GM18867 (cell line): ENCODE measurements at regions not wholly inside any gene's neighbourhood (a gene's known extent, or its start where the extent isn't known, plus 50 kb on each side); places are given as distances from the start of the nearest gene placed in this dataset.

Source experiments
- ATAC-seq: cut with Tn5 transposase; IDR thresholded peaks from one replicate; pipeline ENCODE4 v1.9.1; 2021; ENCODE audit warnings: mild to moderate bottlenecking, moderate library complexity; ENCODE audit not compliant: unreplicated experiment

DNA sequence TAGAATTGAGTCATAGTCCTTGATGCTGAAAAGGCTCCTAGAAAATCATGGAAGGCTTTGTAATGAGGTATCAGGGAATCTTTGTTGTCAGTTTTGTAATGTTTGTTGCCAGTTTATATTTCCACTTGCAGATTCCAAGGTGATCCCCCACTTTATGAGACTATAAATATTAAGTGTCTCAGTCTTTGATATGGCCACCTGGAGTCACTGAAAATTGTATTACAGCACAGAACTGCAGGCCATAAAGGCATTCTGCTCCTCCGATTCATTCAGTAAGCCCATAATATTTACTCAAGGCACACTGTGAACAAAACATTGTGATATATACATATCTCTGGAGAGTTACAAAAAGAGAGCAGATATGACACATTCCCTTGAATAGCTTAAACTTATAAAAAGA lies 457.8 kb upstream of the ZNF385D start:
- ATAC-seq: no peak

DNA sequence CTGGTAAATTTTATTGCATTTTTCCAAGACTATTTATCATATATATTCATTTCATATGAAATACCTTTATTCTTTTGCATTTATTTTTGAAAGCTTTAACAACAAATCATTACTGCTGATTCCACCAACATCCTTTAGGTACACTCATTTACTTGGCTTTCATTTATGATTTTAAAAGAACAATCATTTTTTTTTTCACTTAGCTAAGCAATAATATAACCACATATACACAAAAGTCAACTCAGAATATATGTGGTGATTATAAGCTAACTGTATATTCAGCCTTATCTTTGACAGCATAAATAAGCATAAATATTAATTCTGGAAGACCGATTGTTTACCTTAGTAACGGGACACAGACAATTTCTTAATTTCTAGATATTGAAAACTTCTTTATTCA lies 458.6 kb upstream of the ZNF385D start:
- no peak for ATAC-seq

DNA sequence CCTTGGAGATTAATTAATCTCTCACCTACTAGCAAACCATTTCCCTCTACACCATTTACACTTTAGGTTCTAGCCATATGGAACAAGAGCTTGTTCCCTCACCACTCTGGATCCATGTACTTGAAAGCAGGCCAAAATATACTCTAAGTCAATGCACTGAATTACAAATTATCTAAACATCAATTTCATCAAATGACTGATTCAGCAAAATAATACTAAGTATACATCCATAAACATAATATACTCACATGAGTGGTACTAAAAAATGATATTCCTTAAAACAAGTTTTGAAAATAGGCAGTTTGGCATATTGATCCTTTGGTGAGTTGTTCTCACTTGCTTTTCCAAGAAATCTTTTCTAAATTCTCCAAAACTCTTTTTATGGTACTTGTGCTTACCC lies 459.7 kb upstream of the ZNF385D start:
- ATAC-seq: no peak

DNA sequence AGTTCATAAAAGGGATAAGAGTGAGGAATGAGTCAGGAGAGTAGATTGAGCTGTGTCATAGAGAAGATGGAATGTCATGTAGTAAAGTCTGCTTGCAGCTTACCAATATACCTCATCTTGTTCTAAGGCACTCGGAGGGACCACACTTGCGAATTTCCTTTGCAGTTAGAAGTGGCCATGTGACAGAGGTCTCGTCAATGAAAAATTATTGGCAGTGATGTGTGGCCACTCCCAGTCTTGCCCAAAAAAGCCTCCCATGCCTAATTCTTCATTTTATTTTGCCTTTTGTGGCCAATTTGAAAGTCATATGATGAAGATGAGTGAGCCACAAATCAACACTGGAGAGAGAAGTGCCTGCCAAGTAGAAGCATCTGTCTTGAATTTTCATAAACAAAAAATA lies 465.6 kb upstream of the ZNF385D start:
- ATAC-seq: no peak

DNA sequence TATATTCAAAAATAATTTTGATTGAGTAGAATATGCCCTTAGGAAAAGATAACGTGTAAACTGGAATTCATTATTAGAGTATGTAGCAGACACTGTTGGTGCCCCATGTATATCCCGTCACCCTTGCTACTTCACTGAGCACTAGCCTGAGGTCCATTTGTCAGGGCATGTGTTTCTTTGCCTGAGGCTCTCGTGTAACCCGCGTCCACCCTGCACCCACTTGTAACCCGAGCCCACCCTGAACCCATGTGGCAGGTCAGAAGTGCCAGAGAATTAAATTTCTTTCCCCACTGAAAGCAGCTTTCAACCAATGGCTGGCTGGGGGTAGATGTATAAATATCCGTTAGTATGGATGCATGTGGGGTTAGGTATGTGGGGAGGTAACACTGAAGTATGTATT lies 474.2 kb upstream of the ZNF385D start:
- ATAC-seq: no peak

DNA sequence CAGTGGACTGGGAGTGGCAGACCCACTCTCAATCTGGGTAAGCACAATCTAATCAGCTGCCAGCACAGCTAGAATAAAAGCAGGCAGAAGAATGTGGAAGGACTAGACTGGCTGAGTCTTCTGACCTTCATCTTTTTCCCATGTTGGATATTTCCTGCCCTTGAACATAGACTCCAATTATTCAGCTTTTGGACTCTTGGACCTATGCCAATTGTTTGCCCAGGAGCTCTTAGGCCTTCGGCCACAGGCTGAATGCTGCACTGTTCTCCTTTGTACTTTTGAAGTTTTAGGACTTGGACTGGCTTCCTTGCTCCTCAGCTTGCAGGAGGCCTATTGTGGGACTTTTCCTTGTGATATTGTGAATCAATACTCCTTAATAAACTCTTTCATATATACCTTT lies 477.7 kb upstream of the ZNF385D start:
- no peak for ATAC-seq

DNA sequence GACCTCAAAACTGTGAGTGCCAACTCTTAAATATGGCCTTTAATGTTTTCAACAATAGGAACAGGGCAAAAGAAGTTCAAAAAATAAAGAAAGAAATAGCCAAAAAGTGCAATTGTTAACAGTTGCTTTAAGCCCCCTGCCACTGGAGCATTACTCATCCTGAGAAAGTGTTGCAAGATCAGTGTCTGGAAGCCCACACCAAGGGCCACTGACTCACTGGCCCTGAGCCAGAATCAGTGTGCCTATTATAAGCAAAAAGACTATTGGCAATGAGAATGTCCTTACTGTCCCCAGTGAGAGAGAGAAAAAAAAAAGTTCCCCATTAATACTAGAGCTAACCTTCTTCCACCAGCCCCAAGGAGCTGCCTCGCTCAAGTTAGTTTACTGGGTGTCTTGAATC lies 480.1 kb upstream of the ZNF385D start:
- ATAC-seq: no peak

DNA sequence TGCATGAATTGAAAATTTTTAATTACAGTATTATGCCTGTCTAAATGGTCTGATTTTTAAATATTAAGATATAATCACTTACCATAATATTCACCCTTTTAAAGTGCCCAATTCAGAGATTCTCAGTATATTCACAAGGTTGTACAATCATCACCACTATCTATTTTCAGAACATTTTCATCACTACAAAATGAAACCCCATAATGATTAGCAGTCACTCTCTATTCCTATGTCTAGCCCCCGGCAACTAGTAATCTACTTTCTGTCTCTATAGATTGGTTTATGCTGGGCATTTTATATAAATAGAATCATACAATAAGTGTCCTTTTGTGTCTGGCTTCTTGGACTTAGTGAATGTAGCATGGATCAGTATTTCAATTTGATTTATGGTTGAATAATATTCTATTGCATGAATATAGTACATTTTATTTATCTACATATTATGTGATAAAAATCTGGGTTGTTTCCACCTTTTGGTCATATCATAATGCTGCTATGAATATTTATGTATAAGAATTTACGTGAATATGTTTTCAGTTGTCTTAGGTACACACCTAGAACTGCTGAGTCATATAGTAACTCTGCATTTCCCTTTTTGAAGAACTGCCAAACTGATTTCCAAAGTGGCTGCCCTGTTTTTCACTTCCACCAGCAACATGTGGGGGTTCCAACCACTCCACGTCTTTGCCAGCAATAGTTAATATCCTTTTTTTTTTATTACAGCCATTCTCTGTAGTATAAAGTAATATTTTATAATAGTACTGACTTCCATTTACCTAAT lies 485.7 kb upstream of the ZNF385D start:
- no peak for ATAC-seq

DNA sequence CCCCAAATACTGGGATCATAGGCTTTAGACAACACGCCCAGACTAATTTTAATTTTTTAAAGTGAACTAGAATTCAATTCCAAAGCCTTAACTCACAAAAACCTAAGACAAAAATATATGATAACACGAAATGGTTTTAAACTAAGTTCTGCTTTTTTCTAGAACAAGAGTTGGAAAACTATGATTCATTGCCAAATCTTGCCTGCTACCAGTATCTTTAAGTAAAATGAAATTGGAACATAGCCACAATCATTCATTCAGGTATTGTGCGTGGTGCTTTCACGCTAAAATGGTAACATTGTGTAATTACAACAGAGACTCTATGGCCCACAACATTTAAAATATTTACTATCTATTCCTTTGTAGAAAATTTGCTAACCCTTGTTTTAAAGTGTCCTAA lies 488.0 kb upstream of the ZNF385D start:
- no peak for ATAC-seq

DNA sequence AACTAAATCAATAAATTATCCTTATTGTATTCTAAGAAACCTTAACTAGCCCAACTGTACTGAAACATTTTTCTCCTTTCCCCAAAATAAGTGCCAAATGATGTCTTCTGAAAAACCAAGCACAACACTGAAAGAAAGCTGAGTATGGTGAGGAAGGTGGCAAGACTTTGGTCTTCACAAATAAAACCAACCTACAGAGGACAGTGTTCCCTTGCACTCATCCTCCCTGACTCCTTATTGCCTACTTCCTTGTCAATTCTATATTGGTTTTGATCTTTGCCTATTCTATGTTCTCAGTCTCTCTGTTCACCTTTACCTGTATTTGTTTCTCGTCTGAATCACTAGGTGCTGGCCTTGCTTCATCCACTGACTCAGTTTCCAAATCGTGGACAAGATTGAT lies 490.1 kb upstream of the ZNF385D start:
- ATAC-seq: no peak

DNA sequence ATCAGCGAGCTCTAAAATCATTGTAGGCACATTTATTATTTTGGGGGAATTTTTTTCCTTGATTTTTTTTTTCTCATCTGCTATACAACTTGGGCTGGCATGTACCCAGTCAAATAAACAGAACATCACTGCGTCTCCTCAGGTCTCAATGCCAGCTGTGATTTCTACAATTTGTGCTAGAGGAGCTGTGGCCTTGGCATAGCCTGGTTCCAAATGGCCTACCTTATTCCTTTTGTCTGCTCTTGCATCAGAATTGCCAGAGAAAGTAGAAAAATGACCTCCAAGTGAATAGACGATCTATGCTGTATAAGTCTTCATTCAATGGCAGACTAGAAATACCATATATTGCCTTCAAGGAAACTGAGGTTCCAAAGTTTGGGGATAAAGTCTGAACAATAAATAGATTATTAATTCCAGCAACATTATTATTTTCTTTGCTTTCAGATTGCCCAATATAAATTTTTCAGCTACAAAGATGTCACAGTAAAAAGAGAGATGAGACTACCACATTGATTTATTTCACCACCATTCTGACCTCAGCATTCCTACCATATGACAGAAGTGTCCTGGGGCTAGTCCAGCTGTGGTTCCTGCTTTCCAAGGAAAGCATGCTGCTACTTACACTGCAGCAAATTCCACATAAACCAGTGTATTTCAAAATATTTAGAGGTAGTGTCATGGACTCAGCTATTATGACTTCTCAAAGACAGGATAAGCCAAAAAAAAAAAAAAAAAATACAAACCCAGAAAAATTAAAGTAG lies 493.9 kb upstream of the ZNF385D start:
- ATAC-seq: no peak

DNA sequence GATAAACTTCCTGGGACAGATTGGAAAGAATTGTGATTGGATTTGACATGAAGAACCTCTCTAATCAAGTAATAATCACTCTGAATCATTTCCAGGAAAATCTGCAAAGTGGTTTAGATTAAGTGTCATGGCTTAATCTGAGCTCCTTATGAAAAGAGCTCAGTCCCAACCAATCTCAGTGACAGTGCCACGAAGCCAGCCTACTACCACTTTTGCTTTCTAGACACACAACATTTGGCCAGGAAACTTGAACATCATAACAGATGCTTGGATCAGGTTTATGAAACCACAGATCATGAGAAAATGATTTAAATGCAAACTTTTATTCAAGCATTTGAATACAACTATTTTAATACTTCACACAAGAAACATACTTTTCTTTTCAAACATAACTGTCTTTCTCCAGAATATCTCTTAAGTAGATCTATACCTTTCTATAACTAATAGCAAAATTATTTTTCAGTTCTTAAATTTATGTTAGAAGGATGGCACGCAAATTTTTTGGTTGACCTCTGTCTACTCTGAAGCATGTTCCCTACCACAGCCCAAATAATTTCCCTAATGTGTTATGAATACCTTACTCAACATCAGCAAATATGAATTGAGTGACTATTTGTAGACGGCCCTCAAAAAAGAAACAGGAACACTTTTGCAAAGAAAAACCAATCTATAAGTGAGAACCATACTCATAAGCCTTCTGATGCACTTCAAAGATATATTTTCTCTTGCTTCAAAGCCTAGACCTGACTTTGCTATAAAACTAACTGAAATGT lies 495.0 kb upstream of the ZNF385D start:
- no peak for ATAC-seq

DNA sequence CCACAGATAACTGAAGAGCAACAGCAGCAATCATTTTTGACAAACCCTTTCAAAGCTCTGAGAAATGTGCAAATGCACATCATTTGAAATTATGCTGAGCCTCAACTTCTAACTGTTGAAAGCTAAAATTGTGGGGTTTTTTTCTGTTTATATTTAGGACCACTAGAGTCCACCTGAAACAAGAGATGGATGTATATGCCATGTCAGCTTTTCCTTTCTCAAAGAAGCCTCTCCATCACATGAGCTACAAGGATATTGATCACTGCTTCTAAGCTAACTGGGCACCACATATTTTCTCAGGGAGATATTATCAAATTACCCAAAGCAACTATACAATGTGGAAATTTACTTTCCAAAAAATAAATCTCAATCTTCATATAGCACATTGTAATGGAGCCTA lies 498.6 kb upstream of the ZNF385D start:
- no peak for ATAC-seq

DNA sequence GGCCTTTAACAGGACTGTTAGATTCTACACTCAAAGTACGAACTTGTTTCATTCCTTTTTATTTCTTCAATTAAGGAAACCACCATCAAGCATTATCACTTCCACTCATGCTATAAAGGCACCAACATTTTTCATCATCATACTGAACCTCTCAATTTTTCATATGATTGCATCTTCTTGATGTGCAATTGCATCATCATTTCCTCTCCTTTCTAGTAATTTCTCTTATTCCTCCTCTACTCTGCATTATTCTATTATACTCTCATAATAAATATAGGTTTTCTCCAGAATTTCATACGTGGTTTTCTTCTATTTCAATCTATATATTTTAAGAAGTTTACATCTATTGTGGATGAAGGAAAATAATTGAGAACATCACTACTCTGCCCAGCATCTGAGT lies 506.2 kb upstream of the ZNF385D start:
- no peak for ATAC-seq

DNA sequence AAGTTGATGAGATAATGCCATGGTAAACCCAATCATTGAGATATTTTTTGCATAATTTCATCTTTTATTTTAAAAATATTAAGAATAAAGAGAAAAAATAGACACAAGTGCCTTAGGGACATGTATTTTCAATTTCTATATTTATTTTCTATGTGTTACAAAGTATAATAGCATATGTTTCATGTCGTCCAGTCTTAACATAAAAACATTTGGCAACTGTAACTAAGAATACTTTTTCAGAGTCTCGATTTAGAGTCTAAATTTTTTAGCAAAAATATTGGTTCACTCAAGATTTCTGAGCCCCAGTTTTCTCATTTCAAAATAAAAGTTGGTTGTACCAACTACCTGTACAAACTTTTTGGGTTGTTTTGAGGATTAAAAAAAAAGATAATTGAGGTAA lies 511.4 kb upstream of the ZNF385D start:
- ATAC-seq: no peak

DNA sequence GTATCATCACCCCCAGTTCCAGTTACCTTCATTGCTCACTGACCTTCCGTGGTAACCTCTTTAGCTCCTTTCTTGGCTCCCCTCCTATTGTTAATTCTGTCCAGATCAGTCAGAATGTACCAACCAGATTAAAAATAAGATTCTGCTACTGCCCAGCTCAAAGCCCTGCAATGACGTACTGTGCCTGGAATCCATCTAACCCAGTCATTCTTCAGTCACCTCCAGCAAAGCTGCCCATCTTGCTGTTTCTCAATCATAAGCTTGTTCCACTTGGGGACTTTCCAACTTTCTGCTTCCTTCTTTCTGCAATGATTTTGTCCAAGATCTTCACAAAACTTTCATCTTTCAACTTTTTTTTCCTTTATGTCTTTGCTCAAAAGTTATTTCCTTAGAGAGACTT lies 512.0 kb upstream of the ZNF385D start:
- no peak for ATAC-seq

DNA sequence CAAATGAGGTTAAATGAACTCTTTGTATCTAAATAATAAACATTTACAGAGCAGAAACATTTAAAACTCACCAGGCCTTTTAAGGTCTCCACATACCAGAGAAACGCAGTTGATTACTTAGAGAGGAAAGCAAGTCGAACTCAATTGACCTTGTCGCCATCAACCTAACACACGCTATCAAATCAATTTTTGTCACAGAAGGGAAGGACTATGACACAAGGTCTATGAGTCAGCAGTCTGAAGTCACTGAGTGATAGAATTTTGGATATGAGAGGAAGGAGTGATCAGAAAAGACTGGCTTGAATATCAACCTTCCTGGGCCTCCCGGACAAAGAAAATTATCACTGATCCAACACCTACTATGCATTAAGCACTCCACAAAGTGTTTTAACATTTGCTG lies 514.4 kb upstream of the ZNF385D start:
- ATAC-seq: no peak

DNA sequence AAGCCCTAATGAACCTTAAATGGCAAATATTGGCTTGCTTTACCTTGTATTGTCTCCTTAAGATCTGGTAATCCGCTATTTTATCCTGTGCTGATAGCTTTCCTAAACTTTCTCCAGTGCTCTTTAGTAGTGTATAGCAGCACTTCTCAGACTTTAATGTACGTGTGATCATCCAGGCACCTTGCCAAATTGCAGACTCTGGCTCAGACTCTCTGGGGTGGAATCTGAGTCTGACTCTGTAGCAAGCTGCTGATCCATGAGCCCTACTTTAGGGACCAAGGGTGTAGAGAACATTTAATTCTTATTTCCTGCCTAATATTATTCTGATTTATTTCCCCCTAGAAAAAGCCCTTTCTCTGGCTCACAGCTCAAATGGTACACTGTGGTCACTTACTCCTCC lies 518.8 kb upstream of the ZNF385D start:
- ATAC-seq: no peak

DNA sequence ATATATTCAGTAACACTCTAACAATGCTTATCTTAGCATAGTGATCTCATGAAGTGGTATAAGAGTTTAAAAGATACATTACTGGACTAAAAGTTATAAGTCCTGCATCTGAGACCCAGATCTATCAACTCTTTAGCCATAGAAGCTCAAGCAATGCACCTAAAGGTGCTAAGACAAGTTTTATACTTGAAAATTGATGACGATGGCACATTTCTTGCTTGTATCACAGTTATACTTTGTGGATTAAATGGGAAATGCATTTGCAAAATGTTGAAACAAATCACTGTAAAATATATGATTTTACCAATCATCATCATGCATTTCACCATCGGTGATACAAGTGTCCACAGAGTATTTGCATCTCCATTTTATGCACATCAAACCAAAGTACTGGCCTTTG lies 525.3 kb upstream of the ZNF385D start:
- ATAC-seq: no peak

DNA sequence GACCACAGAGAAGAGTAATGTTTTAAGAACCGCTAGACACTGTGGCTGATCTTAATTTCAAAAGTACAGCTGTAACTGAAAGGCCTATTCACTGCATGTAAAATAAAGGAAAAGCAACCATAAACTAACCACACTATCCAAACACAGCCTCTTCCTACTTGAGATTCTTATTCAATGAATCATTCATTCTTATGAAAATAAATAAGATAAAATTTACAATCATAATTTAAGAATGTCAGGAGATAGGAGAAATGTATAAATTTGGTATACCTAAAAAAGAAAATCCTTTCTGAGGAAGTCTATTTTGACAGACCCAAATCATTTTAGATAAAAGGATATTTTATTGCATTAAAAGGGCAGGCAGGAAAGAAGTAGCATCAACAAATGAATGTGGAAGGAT lies 533.5 kb upstream of the ZNF385D start:
- ATAC-seq: no peak

DNA sequence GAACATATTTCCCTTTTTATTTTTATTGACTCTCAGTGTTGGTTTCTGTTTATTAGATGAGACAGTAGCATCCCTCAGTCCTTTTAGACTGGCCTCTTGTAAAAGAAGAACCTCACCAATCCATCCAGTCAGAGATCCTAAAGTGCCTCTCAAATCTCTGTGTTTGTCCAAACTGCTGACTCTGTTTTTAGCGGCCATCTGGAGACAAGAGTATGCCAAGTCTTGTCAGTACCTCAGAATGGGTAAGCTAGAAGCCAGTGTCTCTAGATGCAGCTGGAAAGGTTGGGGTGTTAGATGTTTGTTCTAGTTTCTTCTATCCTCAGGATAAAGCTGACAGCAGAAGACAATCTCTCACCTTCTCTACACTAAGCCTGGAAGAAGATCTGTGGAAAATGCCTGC lies 537.7 kb upstream of the ZNF385D start:
- ATAC-seq: no peak

DNA sequence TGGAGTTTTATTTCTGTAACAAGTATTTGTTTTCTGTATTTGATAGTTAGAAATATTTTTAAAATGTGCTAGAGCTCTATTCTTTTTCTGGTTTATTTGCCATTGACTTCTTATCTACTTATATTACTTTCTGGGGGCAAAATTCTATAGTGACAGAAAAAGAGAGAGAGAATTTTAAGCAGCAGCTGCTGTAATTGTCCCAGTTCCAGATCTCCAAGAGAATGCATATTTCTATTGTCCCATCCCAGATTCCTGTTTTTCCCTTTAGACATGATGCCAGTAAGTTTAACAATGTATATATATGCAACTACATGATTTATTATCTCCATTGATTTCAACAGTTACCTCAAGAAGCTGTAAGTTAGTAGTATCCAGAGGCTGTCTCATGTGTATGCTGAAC lies 541.7 kb upstream of the ZNF385D start:
- no peak for ATAC-seq
